ENCODE measurements at regions not wholly inside any gene's neighbourhood (a gene's known extent, or its start where the extent isn't known, plus 50 kb on each side); places are given as distances from the start of the nearest gene placed in this dataset.

GRCh38 chr14:59126714-59127436 is 61.6 kb upstream of the DAAM1 start:
- no peak overlapping the region for H3K4me3 ChIP-seq (ENCODE audit: low read length)
- DNase-seq (ENCODE audit: low read depth), result peak; percentile 34
- TF ChIP-seq CTCF (conservative IDR thresholded peaks at IDR 0.05; ENCODE audit: low read depth, low read length), result peak; percentile 68

GRCh38 chr14:59127437-59127732 is 61.1 kb upstream of the DAAM1 start:
- no peak for DNase-seq (ENCODE audit: low read depth)
- H3K4me3 ChIP-seq (ENCODE audit: low read length), result no peak overlapping the region
- TF ChIP-seq CTCF (conservative IDR thresholded peaks at IDR 0.05; ENCODE audit: low read depth, low read length), result no peak

GRCh38 chr14:59130462-59130861 is 58.0 kb upstream of the DAAM1 start:
- H3K4me3 ChIP-seq (ENCODE audit: low read length), result peak overlapping the region; percentile 22
- DNase-seq (ENCODE audit: low read depth), result peak; percentile 41
- TF ChIP-seq CTCF (conservative IDR thresholded peaks at IDR 0.05; ENCODE audit: low read depth, low read length), result no peak

GRCh38 chr14:59131938-59132795 is 56.3 kb upstream of the DAAM1 start:
- no peak for DNase-seq (ENCODE audit: low read depth)
- no peak for TF ChIP-seq CTCF (conservative IDR thresholded peaks at IDR 0.05; ENCODE audit: low read depth, low read length)

GRCh38 chr14:59132796-59133494 is 55.5 kb upstream of the DAAM1 start:
- TF ChIP-seq CTCF (conservative IDR thresholded peaks at IDR 0.05; ENCODE audit: low read depth, low read length), result peak; percentile 34
- DNase-seq (ENCODE audit: low read depth), result no peak
- no peak overlapping the region for H3K4me3 ChIP-seq (ENCODE audit: low read length)

More at GRCh38 chr14:59131938-59132795, 56.3 kb upstream of the DAAM1 start:
- H3K4me3 ChIP-seq (ENCODE audit: low read length), result no peak overlapping the region

- no peak for DNase-seq (ENCODE audit: low read depth)
- no peak overlapping the region for H3K4me3 ChIP-seq (ENCODE audit: low read length)
- TF ChIP-seq CTCF (conservative IDR thresholded peaks at IDR 0.05; ENCODE audit: low read depth, low read length), result no peak
These were observed 54.8 kb upstream of the DAAM1 start for GRCh38 chr14:59133709-59134108.

Measured in retinal pigment epithelial cell (primary cell).